C4-2B (cell line): ENCODE measurements at regions not wholly inside any gene's neighbourhood (a gene's known extent, or its start where the extent isn't known, plus 50 kb on each side); places are given as distances from the start of the nearest gene placed in this dataset.
"Not testable (repeated sequence)": the region's sequence is repeated elsewhere in the genome, so short reads cannot be mapped to it uniquely, and the experiment has no call there.

Experiments used
- ZFX ChIP-seq: fragments of 450-650 bp; IDR thresholded peaks from 2 replicates; pipeline ENCODE4 v1.6.1; 2017
- TF ChIP-seq, protein P1 (sequence below): fragments of 450-650 bp; conservative IDR thresholded peaks from 2 replicates; pipeline ENCODE4 v1.5.1; 2017; ENCODE audit warnings: mild to moderate bottlenecking

DNA sequence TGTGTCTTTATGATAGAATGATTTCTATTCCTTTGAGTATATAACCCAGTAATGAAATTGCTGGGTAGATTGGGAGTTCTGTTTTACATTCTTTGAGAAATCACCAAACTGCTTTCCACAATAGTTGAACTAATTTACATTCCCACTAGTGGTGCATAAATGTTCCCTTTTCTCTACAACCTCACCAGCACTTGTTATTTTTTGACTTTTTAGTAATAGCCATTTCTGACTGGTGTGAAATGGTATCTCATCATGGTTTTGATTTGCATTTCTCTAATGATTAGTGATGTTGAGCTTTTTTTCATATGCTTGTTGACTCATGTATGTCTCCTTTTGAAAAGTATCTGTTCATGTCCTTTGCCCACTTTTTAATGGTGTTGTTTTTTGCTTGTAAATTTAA is 296.0 kb upstream of the PIK3R1 start:
- TF ChIP-seq, protein P1, sequence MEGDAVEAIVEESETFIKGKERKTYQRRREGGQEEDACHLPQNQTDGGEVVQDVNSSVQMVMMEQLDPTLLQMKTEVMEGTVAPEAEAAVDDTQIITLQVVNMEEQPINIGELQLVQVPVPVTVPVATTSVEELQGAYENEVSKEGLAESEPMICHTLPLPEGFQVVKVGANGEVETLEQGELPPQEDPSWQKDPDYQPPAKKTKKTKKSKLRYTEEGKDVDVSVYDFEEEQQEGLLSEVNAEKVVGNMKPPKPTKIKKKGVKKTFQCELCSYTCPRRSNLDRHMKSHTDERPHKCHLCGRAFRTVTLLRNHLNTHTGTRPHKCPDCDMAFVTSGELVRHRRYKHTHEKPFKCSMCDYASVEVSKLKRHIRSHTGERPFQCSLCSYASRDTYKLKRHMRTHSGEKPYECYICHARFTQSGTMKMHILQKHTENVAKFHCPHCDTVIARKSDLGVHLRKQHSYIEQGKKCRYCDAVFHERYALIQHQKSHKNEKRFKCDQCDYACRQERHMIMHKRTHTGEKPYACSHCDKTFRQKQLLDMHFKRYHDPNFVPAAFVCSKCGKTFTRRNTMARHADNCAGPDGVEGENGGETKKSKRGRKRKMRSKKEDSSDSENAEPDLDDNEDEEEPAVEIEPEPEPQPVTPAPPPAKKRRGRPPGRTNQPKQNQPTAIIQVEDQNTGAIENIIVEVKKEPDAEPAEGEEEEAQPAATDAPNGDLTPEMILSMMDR = not testable (repeated sequence)
- TF ChIP-seq ZFX = not testable (repeated sequence)
